ENCODE measurements at regions not wholly inside any gene's neighbourhood (a gene's known extent, or its start where the extent isn't known, plus 50 kb on each side); places are given as distances from the start of the nearest gene placed in this dataset.

DNA sequence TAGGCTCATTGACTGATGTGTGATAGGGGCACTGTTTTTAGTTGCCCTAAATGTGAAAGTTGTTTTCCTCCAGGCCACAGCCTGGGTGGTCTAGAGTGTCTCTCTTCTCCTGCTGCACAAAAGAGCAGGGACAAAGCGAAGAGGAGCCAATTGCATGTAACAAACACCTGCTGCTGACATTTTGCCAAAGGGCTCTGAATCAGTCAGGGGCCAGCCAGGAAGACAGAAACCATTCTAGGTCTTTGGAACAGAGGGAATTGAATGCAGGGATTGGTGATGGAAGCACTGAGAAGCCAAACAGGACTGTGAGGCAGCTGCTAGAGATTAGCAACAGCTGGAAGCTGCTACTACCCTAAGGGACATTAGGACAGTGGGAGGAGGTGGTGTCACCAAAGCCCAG is 185.3 kb upstream of the POU3F1 start:
- H4K20me1 ChIP-seq (ENCODE audit: insufficient read depth, low read length), result no peaks in the 10 kb centered on the region
- H2AFZ ChIP-seq (ENCODE audit: low read length), result no peak overlapping the region
- H3K27ac ChIP-seq (ENCODE audit: low read depth, low read length, poor library complexity, severe bottlenecking), result no peak overlapping the region
- no peaks in the 10 kb centered on the region; the same call in 1 of the 2 replicates for H3K27me3 ChIP-seq (ENCODE audit: insufficient read depth, low read length)
- H3K9me2 ChIP-seq (ENCODE audit: low read depth, low read length), result no peaks in the 10 kb centered on the region
- no peak overlapping the region for H3K4me2 ChIP-seq (ENCODE audit: low read length)
- no peak overlapping the region for H3K9ac ChIP-seq (ENCODE audit: low read length)
- H3K79me2 ChIP-seq (ENCODE audit: insufficient read depth, low read length), result no peaks in the 10 kb centered on the region
- H3F3A ChIP-seq (ENCODE audit: insufficient read depth, low read length), result no peaks in the 10 kb centered on the region
- no peak overlapping the region for H3K4me3 ChIP-seq (ENCODE audit: low read depth, low read length, poor library complexity, severe bottlenecking)
- H3K36me3 ChIP-seq (ENCODE audit: insufficient read depth, low read length), result no peaks in the 10 kb centered on the region
- H3K9me3 ChIP-seq (ENCODE audit: low read length), result no peaks in the 10 kb centered on the region
- TF ChIP-seq, protein P1, sequence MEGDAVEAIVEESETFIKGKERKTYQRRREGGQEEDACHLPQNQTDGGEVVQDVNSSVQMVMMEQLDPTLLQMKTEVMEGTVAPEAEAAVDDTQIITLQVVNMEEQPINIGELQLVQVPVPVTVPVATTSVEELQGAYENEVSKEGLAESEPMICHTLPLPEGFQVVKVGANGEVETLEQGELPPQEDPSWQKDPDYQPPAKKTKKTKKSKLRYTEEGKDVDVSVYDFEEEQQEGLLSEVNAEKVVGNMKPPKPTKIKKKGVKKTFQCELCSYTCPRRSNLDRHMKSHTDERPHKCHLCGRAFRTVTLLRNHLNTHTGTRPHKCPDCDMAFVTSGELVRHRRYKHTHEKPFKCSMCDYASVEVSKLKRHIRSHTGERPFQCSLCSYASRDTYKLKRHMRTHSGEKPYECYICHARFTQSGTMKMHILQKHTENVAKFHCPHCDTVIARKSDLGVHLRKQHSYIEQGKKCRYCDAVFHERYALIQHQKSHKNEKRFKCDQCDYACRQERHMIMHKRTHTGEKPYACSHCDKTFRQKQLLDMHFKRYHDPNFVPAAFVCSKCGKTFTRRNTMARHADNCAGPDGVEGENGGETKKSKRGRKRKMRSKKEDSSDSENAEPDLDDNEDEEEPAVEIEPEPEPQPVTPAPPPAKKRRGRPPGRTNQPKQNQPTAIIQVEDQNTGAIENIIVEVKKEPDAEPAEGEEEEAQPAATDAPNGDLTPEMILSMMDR (IDR thresholded peaks at IDR 0.05; ENCODE audit: low read length), result no peak
- no peak for TF ChIP-seq EZH2 (IDR thresholded peaks at IDR 0.05; ENCODE audit: borderline replicate concordance, low read length)
- H3K4me1 ChIP-seq (ENCODE audit: insufficient read depth, low read length, severe bottlenecking), result no peaks in the 10 kb centered on the region

DNA sequence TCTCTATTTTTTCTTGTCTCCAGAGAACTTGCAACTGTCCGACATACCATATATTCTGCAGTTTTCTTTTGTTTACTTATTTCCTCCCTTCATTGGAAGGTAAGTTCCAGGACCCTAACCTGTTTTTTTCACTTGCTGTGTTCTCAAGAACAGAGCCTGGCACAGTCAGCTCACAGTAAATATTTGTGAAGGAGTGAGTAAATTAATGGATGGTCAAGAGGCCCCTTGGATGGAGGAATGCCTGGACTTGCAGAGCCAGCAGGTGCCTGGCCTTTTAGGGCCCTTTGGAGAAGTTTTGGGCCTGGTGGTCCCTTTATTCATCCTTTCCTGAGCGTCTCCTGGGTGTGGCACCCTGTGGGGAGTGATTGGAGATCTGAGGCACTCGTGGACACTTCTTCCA is 182.1 kb upstream of the POU3F1 start:
- no peak for TF ChIP-seq EZH2 (IDR thresholded peaks at IDR 0.05; ENCODE audit: borderline replicate concordance, low read length)
- TF ChIP-seq, protein P1 (IDR thresholded peaks at IDR 0.05; ENCODE audit: low read length), result no peak
- Histone ChIP-seq H3F3A (ENCODE audit: insufficient read depth, low read length) (no peaks in the 10 kb centered on the region), H3K9ac (ENCODE audit: low read length) (no peak overlapping the region), H3K4me3 (ENCODE audit: low read depth, low read length, poor library complexity, severe bottlenecking) (no peak overlapping the region), H4K20me1 (ENCODE audit: insufficient read depth, low read length) (no peaks in the 10 kb centered on the region), H3K4me2 (ENCODE audit: low read length) (no peak overlapping the region), H3K36me3 (ENCODE audit: insufficient read depth, low read length) (no peaks in the 10 kb centered on the region), H3K79me2 (ENCODE audit: insufficient read depth, low read length) (no peaks in the 10 kb centered on the region), H3K27ac (ENCODE audit: low read depth, low read length, poor library complexity, severe bottlenecking) (no peak overlapping the region), H2AFZ (ENCODE audit: low read length) (no peak overlapping the region), H3K9me2 (ENCODE audit: low read depth, low read length) (no peaks in the 10 kb centered on the region), H3K9me3 (ENCODE audit: low read length) (no peaks in the 10 kb centered on the region), H3K4me1 (ENCODE audit: insufficient read depth, low read length, severe bottlenecking) (no peaks in the 10 kb centered on the region), H3K27me3 (ENCODE audit: insufficient read depth, low read length) (no peaks in the 10 kb centered on the region; the same call in 1 of the 2 replicates)

DNA sequence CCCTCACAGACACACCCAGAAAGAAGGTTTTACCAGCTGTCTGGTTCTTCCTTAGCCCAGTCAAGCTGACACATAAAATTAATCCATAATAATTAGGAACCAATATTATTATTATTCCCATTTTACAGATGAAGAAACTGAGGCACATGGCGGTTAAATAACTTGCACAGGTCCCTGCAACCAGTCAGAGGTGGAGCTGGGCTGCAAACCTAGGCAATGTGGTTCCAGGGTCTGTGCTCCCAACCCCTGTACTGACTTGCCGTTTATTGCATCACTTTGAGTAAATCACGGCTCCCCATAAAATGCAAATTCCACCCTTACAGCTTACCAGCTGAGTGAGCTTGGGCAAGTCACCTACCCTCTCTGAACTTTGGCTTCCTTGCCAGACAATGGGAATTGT is 179.2 kb upstream of the POU3F1 start:
- Histone ChIP-seq H3K9ac (ENCODE audit: low read length) (no peak overlapping the region), H3K27me3 (ENCODE audit: insufficient read depth, low read length) (no peaks in the 10 kb centered on the region; the same call in 1 of the 2 replicates), H4K20me1 (ENCODE audit: insufficient read depth, low read length) (no peaks in the 10 kb centered on the region), H3K4me3 (ENCODE audit: low read depth, low read length, poor library complexity, severe bottlenecking) (no peak overlapping the region), H3K27ac (ENCODE audit: low read depth, low read length, poor library complexity, severe bottlenecking) (no peak overlapping the region), H3K36me3 (ENCODE audit: insufficient read depth, low read length) (no peaks in the 10 kb centered on the region), H3K4me1 (ENCODE audit: insufficient read depth, low read length, severe bottlenecking) (no peaks in the 10 kb centered on the region), H3K9me2 (ENCODE audit: low read depth, low read length) (no peaks in the 10 kb centered on the region), H3K79me2 (ENCODE audit: insufficient read depth, low read length) (no peaks in the 10 kb centered on the region), H3F3A (ENCODE audit: insufficient read depth, low read length) (no peaks in the 10 kb centered on the region), H3K4me2 (ENCODE audit: low read length) (no peak overlapping the region), H3K9me3 (ENCODE audit: low read length) (no peaks in the 10 kb centered on the region), H2AFZ (ENCODE audit: low read length) (no peak overlapping the region)
- no peak for TF ChIP-seq EZH2 (IDR thresholded peaks at IDR 0.05; ENCODE audit: borderline replicate concordance, low read length)
- TF ChIP-seq, protein P1 (IDR thresholded peaks at IDR 0.05; ENCODE audit: low read length), result no peak

Measured in OCI-LY1 (cell line).